Fibroblast of peridontal ligament (primary cell): ENCODE measurements at regions not wholly inside any gene's neighbourhood (a gene's known extent, or its start where the extent isn't known, plus 50 kb on each side); places are given as distances from the start of the nearest gene placed in this dataset.

ENCODE experiments used
- DNase-seq: peaks from one replicate; pipeline ENCODE4 v3.0.0-alpha.2; 2010; ENCODE audit errors: extremely low read depth

DNA sequence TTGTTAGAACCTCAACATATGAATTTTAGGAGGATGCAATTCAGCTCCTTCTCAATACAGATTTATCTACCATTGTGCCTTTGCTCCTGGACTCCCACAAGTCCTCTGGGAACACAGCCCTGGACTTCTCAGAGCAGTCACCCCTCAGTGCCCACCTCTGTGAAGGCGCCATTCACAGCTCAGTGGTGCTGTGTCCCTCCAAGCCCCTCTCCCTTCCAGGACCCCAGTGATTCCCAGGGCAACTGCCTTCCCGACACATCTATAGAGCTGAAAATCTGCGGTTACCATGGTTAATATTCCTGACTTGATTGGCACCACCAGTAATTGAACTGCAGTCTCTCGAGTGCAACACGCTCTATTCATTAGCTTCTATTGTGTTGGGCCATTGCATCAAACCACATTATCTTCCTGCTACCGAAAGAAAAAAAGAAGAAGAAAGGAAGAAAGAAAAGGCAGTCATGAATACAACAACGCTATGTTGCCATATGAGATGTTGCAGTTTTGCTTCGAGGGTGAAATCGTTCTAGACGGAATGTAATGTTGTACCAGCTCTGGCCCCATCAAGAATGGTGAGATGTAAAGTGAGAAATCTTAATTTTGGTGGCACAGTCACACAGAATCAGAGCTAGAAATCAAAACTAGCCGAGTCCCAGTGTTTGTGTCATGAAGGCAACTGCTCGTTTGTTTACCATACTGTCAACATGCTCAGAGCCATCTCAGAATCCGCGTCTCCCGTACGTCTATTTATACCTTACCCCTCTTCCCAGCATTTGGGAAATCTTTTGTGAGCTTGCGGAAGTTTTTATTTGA lies 524.0 kb upstream of the ID2 start:
- DNase-seq, result no peak

- DNase-seq, result no peak
Measured at GRCh38 chr2:8158711-8159110, 523.1 kb upstream of the ID2 start.

DNA sequence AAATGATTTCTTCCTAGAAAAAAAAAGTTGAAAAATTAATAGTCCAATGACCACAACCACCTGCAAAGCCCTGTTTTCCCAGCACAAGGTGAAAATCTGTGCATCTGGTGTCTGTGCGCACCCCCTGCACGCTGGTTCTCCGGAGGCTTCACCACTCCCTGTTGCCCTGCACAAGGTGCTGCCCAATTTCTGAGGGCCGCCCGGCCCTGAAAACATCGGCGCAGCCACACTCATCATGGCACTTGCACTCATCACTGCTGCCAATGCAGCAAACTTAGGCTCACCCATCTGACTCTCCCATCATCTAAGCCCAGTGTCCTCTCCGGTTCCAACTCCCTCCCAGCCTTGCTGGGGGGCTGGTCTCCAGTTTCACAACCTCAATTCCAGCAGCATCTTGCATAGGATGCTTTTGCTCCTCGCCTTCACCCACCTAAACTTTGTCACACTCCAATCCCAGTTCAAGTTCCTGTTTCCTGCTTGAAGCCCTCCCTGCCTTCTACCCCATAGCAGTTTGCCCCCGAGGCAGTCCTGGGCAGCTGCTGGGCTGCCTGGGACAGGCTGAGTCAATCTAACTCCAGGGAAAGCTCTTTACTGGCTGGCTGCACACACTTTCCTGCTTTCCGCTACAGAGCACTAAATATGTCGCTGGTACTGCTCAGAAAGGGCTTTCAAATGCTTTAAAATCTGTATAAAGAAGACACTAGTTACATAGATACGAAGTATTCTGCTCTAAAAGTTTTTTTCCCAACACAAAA lies 522.5 kb upstream of the ID2 start:
- no peak for DNase-seq

- no peak for DNase-seq
Measured at GRCh38 chr2:8159966-8160603, 521.8 kb upstream of the ID2 start.

GRCh38 chr2:8160959-8161358 lies 520.9 kb upstream of the ID2 start:
- no peak for DNase-seq

- DNase-seq, result no peak
Measured at GRCh38 chr2:8162552-8162951, 519.3 kb upstream of the ID2 start.

DNA sequence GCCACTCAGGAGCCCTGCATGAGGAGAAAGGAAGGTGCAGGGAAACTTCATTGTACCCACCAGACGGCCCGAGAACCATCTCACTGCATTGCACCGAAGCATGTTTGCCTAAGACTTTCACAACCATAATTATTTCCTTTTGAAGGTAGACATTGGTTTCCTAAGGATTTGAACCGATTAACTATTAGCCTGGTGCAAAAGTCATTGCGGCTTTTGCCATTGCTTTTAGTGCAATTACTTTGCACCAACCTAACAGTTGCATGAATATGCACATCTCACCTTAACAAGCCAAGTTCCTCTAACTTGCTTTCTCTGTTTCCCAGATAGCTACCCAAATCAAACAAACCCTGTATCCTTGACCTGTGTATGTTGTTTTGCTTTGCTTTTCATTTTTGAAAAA lies 516.3 kb upstream of the ID2 start:
- no peak for DNase-seq

- DNase-seq, result no peak
Measured at GRCh38 chr2:8168022-8168717, 513.7 kb upstream of the ID2 start.

DNA sequence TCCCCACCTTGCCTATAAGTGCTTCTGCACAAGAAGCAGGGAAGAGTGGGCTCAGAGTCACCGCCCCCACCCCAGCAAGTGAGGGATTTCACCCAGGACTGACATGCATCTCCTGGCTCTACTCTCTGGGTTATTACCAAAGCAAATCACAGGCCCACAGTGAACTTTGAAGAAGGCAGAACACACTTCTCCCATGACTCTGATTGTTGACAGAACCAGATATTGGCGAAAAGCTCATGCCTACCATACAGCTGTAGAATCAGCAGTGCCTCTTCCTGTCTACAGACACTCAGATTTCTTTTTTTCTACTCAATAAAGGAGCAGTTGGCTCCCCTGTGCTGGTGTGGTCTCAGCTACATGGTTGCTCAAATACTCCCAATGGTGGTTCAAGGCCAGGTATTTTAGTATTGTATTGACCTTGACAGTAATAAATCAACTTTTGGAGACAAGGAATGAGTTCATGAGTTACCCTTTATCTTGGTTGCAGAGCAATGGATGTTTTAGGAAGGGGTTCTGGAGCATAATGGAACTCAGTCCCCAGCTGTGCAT lies 512.9 kb upstream of the ID2 start:
- DNase-seq, result no peak

- peak; percentile 85 for DNase-seq
Measured at GRCh38 chr2:8169443-8169842, 512.4 kb upstream of the ID2 start.

GRCh38 chr2:8170552-8171327 lies 511.1 kb upstream of the ID2 start:
- DNase-seq, result no peak

DNA sequence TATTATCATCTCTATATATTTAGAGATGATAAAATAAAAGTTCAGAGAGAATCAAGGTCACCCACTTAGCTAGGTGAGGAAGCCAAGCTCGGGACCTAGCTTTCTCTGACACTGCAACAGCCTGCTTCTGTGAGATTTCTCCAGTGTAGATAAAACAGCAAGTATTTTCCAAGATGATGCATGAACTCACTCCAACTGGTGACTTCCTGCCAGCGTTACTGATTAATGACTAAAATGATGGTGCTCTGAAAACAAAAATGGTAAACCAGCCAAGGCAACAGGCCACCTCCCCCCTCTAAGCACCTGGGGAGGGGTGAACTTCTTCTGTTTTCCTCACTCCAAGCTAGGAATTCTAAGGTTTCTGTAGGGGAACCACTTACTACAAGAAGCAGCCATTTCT lies 510.2 kb upstream of the ID2 start:
- no peak for DNase-seq

- DNase-seq, result no peak
Measured at GRCh38 chr2:8172661-8173060, 509.2 kb upstream of the ID2 start.

DNA sequence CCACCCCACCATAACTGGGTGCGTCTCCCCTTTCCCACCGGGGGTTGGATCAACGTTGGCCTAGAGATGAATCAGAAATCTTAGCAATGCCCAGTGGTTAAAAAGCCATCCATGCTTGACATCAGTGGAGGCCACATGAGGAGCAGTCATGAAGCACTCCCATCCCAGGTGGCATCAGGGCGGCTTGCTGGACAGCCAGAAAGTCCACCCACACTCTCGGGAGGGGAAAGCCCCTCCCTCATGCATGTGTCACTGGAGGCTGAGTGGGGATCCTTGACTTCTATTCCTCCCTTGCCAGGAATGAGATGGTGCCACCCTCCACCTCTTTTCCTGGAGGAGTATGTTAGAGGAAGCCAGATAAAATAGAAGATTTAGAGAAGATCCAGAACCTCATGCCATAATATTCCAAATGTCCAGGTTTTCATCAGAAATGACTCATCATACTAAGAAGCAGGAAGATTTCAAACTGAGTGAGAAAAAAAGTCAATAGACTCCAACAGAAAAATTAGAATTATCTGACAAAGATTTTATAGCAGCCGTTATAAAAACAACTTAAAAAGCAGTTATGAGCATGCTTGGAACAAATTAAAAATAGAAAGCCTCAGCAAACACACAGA lies 507.1 kb upstream of the ID2 start:
- no peak for DNase-seq

GRCh38 chr2:8176887-8177286 lies 505.0 kb upstream of the ID2 start:
- no peak for DNase-seq

DNA sequence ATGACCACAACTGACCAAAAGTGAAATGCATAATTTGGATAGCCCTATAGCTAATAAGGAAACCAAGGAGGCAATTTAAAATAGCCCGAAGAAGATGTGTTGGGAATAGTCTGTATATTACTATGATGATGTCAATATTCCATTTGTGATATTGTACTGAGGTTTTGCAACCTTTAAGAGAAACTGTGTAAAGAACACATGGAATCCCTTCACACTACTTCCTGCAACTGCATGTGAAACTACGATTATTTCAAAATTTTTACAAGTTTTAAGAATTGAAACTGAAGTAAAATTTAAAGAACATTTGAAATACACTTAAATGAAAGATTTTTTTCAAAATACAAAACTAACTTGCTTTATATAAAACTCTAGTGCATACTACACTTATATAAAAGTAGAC lies 504.3 kb upstream of the ID2 start:
- no peak for DNase-seq

GRCh38 chr2:8178911-8179310 lies 502.9 kb upstream of the ID2 start:
- no peak for DNase-seq

GRCh38 chr2:8189316-8189715 lies 492.5 kb upstream of the ID2 start:
- DNase-seq, result no peak

DNA sequence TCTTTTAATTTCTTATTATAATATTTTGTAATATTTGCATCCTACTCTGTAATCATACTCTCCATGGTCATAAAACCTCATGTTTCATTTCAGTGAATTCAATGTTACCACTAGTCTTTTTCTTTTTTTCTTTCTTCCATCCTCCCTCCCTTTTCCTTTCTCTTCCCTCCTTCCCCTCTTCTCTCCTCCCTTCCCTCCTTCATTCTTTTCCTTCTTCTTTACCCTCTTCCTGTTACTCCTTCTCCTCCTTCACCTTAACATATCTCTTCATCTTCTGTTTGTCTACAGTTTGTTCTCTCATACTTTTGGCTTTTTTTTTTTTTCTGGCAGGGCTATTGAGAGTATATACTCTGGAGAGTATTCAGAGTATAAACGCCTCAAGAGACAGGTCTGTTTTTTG lies 491.6 kb upstream of the ID2 start:
- DNase-seq, result no peak

GRCh38 chr2:8191427-8191826 lies 490.4 kb upstream of the ID2 start:
- DNase-seq, result no peak

GRCh38 chr2:8193146-8193545 lies 488.7 kb upstream of the ID2 start:
- peak; percentile 70 for DNase-seq
